ENCODE measurements at regions not wholly inside any gene's neighbourhood (a gene's known extent, or its start where the extent isn't known, plus 50 kb on each side); places are given as distances from the start of the nearest gene placed in this dataset.
"Not testable (repeated sequence)": the region's sequence is repeated elsewhere in the genome, so short reads cannot be mapped to it uniquely, and the experiment has no call there.

DNA sequence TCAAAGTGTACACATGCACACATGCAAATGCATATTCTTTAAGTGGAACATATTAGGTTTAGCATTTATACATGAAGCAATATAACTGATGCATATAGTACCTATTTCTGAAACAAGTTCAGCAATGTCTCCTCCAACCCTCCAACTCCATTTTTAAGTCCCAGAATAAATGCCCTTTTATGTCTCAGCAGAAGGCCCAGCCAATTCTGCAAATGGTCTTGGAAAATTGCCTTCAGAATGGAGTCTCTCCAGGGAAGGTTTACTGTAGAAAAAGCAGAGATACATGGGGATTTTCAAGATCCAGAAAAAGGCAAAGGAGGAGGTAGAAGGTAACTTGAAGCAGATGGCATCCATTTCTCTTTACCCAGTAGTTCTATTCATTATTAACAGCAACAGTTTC is 633.3 kb downstream of the MAFB start:
- no peak for DNase-seq (ENCODE audit: low read depth)

DNA sequence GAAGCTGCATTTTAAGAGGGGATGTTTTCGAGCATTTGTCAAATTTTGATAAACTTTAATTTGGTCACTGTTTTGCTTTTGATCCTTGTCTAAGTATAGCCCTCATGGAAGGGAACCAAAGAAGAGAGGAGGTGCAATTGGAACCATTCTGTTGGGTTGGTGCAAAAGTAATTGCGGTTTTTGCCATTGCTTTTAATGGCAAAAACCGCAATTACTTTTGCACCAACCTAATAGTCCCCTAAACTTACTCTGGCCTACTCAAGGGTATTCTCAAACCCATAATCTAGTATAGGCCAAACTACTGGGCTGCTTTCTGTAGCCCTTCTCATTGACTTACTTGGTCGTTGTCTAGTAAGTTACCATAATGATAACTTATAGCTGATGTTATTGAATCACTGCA is 634.7 kb downstream of the MAFB start:
- DNase-seq (ENCODE audit: low read depth) = no peak

GRCh38 chr20:40050596-40050995 is 638.4 kb downstream of the MAFB start:
- DNase-seq (ENCODE audit: low read depth) = no peak

- DNase-seq (ENCODE audit: low read depth) = no peak
Observed at GRCh38 chr20:40049854-40050253, 639.2 kb downstream of the MAFB start.

GRCh38 chr20:40046703-40047102 is 642.3 kb downstream of the MAFB start:
- DNase-seq (ENCODE audit: low read depth) = no peak

DNA sequence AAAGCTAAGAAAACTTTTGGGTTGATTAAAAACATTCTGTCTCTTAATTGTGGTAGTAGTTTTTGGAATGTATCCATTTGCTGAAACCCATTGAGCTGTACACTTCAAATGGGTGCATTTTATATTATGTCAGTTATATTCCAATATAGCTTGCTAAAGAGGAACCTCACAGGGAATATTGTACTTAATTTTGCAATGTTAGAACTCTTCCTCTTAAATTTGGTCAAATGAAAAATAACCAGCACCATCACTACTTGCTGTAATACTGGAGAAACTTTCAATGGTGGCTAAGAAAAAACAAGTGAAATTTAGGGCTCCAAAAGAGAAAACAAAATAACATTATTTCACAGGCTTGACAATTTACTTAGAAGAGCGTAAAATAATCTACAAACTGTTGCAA is 651.5 kb downstream of the MAFB start:
- DNase-seq (ENCODE audit: low read depth) = no peak

- no peak for DNase-seq (ENCODE audit: low read depth)
Observed at GRCh38 chr20:40029589-40029988, 659.4 kb downstream of the MAFB start.

- DNase-seq (ENCODE audit: low read depth) = no peak
Observed at GRCh38 chr20:40019510-40019909, 669.5 kb downstream of the MAFB start.

DNA sequence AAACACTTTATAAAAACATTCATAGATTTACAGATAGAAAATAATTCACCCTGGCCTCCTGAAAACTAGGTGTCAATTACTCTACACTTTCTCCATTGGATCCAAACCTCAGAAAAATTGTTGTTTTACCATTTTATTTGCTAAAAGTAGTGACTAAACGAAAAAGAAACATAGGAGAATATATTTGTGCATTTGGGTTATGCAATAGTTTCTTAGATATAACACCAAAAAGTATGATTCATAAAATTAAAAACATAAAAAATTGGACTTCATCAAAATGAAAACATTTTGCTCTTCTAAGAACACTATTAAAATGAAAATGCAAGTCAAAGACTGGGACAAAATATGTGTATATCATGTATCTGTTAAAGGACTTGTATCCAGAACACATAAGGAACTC is 671.3 kb downstream of the MAFB start:
- no peak for DNase-seq (ENCODE audit: low read depth)

DNA sequence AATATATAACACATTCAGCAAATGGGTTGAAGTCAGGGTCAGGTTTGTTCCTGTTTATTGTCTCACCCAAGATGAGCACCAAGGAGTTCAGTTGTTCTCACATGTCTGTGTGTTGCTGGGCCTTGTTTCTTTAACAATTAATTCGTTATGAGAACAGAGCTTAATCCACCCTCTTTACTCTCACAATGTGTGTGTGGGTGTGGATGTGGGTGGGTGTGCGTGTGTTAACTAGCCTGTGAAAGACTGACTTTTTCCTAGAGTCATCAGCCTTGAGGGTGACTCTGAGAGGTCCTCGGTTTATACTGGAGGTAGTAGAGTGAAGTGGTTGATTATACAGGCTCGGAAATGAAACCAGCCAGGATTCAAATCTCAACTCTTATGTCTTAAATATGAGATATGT is 672.1 kb downstream of the MAFB start:
- DNase-seq (ENCODE audit: low read depth) = no peak

DNA sequence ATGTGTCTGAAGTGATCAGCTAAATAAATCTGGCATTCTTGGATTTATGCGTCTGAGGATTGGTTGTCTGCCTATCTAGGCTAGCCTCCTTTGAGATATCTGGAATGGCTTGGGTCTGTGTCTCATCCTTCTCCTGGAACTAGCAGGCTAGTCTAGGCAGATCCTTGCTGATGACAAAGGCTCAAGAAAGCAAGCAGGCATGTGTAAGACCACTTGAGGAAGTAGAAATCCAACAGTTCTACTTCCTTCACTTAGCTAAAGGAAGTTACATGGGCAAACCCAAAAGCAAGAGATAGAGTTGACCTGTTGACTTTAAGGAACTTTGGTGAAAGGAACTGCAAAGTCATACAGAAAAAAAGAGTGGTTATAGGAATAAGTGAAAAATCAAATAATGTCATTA is 672.6 kb downstream of the MAFB start:
- DNase-seq (ENCODE audit: low read depth) = no peak

DNA sequence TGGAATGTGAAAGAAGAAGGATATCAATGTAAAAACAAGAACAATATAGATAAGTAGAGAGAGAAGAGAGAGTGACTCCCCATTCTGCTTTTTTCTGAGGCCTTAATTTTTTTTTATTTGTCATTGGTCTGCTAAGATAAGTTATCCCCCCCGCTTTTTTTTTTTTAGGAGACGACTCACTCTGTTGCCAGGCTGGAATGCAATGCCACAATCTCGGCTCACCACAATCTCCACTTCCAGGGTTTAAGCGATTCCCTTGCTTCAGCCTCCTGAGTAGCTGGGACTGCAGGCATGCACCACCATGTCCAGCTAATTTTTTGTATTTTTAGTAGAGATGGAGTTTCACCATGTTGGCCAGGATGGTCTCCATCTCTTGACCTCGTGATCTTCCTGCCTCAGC is 677.0 kb downstream of the MAFB start:
- DNase-seq (ENCODE audit: low read depth) = not testable (repeated sequence)

GRCh38 chr20:40010483-40010882 is 678.6 kb downstream of the MAFB start:
- DNase-seq (ENCODE audit: low read depth) = no peak

DNA sequence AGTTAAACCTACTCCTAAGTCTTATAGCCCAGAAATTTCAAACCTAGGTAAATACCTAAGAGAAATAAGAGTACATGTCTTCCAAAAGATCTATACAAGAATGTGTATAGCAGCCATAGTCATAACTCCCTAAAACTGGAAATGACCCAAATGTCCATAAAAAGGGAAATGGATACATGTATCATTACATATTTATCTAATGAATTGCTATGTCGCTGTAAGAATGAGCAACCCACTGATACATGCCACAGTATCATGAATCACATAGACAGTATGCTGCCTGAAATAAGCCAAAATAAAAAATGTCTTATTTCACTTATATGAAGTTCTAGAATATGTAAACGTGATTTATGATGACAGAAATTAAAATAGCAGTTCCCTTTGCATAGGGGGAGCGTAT is 679.5 kb downstream of the MAFB start:
- DNase-seq (ENCODE audit: low read depth) = no peak

DNA sequence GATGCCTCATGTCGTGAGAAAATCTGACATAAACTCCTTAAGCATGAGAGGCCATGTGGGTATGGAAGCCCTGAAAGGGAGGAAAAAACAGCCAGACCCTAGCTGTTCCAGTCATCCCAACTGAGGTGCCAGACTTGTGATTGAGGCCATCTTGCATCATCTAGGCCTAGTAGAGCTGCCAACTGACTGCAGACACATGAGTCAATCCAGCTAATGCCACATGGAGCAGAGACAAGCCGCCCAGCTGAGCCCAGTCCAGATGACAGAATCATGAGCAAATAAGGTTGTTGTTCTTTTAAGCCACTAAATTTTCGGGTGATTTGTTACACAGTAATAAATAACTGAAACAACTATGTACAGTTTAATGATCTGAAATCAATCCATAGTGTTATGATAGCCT is 680.9 kb downstream of the MAFB start:
- peak; percentile 8 for DNase-seq (ENCODE audit: low read depth)

DNA sequence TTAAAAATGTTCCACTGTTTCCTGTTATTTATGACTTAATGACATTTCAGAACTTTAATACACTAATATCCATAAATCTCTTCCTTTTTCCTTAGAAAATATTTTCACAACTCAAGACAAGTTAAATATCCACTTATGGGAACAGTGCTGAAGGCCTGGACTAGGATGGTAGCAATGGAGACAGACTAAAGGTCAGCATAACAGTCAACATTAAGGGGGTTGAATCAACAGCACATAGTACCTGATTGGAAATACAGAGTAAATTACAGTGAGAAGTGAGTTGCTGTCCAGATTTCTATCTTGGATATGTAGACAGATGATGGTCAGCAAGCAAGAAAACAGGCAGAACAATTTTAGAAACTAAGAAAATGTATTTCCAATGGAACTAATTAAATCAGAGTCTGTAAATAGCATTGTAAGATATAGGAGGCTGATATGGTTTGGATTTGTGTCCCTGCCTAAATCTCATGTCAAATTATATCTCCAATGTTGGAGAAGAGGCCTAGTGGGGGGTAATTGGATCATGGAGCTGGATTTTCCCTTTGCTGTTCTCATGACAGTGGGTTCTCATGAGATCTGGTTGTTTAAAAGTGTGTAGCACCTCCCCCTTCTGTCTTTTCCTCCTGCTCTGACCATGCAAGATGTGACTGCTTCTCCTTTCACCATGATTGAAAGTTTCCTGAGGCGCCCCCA is 682.7 kb downstream of the MAFB start:
- no peak for DNase-seq (ENCODE audit: low read depth)

DNA sequence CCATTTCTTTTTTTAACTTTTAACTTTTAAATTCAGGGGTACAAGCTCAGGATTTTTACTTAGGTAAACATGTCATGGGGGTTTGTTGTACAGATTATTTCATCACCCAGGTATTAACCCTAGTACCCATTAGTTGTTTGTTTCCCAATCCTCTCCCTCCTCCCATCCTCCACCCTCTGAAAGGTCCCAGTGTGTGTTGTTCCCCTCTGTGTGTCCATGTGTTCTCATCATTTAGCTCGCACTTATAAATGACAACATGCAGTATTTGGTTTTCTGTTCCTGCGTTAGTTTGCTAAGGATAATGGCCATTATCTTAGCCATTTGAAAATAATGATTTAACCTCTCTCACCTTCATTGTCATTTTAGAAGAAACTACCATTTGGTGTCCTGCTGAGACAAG is 684.9 kb downstream of the MAFB start:
- not testable (repeated sequence) for DNase-seq (ENCODE audit: low read depth)

DNA sequence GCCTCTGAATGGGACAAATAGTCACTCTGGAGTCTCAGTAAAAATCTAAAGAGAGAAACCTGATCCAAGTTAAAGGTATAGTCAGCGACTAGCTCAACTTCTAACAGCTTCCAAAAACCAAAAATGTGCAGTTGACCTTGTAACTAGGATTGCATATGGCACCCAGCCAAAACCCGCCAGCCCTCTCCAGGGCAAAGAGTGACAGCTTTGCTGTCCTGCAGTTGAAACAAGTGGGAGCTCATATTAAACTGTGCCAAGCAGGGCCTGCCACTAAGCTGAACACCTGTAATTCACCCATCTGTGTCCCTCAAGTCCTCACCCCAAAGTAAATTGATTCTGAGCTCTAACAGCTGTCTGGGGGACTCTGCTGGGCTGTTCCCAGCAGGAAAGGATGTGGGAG is 695.3 kb downstream of the MAFB start:
- DNase-seq (ENCODE audit: low read depth) = no peak

- DNase-seq (ENCODE audit: low read depth) = no peak
Observed at GRCh38 chr20:39990692-39991091, 698.3 kb downstream of the MAFB start.

DNA sequence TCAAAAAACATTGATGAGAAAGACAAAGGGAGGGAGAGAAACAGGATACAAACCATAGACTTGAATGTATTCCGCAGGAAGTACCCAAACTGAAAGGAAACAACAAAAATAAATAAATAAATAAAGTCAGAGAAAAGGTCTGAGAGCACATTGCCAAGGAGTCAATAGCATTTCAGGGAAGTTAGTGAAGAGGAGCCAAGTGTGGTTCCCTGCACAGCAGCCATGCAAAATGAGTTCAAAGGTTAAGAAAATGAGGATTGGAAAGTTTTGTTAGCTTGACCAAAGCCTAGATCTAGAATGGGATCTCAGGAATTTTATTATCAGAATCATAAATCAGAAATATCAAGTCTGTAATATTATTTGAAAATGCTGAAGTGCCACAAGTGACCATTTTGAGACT is 700.0 kb downstream of the MAFB start:
- DNase-seq (ENCODE audit: low read depth) = no peak

GRCh38 chr20:39986173-39986904 is 702.7 kb downstream of the MAFB start:
- DNase-seq (ENCODE audit: low read depth) = peak; percentile 52

DNA sequence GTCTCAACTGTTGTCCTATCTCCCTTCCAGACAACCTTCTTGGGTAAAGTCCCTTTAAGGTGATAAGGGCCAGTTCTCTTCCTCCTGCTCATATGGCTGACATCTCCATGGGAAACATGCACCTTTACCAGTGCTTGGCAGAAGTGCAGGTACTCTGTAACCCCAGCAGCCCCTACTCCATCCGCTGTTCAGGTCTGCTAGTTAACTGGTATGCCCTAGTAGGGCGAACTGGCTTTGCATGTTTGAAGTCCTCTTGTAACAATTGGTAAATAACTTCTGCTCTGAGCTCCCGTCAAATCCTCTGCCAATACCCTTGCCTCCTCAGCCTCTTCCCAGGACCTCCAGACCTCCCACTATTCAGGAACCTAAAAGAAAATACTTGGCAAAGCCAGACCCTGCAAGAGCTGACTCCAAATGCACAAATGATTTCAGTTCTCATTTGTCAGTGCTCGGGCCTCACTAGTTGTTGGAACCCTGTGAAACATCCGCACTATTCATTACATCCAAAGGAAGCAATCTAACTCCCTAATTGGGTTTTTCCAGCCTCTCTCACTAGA is 703.7 kb downstream of the MAFB start:
- DNase-seq (ENCODE audit: low read depth) = no peak

DNA sequence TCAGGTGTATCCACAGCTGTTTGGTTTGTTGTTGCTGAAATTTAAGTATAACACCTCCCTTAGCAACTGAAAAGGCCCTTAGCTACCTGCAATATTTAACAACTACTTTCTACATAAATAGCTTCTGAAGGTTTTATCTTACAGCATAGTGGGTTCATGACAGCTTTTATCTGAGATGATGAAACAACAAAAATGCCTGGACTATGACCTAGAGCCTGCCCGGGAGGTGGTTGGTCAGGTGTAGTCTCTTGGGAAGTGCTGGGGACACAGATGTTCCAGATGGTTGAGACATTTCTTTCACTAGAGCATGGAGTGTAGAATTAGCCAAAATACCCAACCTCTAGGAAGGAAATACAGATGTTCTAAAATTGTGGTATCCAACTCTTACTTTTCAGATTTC is 705.4 kb downstream of the MAFB start:
- DNase-seq (ENCODE audit: low read depth) = no peak

GRCh38 chr20:39983183-39983582 is 705.9 kb downstream of the MAFB start:
- DNase-seq (ENCODE audit: low read depth) = no peak

Data from fibroblast of the conjunctiva (primary cell).